Peyer's patch (tissue), 4 donors: ENCODE measurements at regions not wholly inside any gene's neighbourhood (a gene's known extent, or its start where the extent isn't known, plus 50 kb on each side); places are given as distances from the start of the nearest gene placed in this dataset.

ENCODE experiments used
- DNase-seq, 3 donors: peaks; one replicate each; pipeline ENCODE4 v3.0.0-alpha.2; 2017 to 2019
- H3K27ac ChIP-seq, 4 donors: fragments of 200-600 bp; sonication (generic); one replicate each; pipeline ENCODE4 v1.5.1; 2016 to 2019
- H3K27me3 ChIP-seq, 2 donors: fragments of 200-600 bp; sonication (generic); one replicate each; pipeline ENCODE4 v1.5.1; 2019
- H3K36me3 ChIP-seq, 3 donors: fragments of 200-600 bp; sonication (generic); one replicate each; pipeline ENCODE4 v1.5.1; 2016 to 2019
- H3K4me1 ChIP-seq, 4 donors: fragments of 200-600 bp; sonication (generic); one replicate each; pipeline ENCODE4 v1.5.1; 2016 to 2019
- H3K4me3 ChIP-seq, 4 donors: fragments of 200-600 bp; sonication (generic); 1 replicate in 3 of 4; 2 replicates in 1 of 4; pipeline ENCODE4 v1.5.1; 2016 to 2019; ENCODE audit warnings: mild to moderate bottlenecking in 1 of 4
- H3K9me3 ChIP-seq, 4 donors: fragments of 200-600 bp; sonication (generic); one replicate each; pipeline ENCODE4 v1.5.1; 2016 to 2019; ENCODE audit warnings: mild to moderate bottlenecking in 1 of 4
- POLR2A ChIP-seq, 2 donors: fragments of 450-650 bp; IDR thresholded peaks; one replicate each; pipeline ENCODE4 v1.5.1; 2017; ENCODE audit warnings: antibody characterized with exemption in 2 of 2, mild to moderate bottlenecking in 2 of 2, moderate library complexity in 2 of 2
- TF ChIP-seq, protein P1 (sequence below), 6 experiments: fragments of 450-650 bp in 4 of 6; fragments of 200-600 bp in 2 of 6; sonication (generic) in 1 of 6; IDR thresholded peaks; one replicate each; pipeline ENCODE4 v1.5.1; 2017 to 2019; ENCODE audit warnings: antibody characterized with exemption in 6 of 6, mild to moderate bottlenecking in 3 of 6, moderate library complexity in 1 of 6

DNA sequence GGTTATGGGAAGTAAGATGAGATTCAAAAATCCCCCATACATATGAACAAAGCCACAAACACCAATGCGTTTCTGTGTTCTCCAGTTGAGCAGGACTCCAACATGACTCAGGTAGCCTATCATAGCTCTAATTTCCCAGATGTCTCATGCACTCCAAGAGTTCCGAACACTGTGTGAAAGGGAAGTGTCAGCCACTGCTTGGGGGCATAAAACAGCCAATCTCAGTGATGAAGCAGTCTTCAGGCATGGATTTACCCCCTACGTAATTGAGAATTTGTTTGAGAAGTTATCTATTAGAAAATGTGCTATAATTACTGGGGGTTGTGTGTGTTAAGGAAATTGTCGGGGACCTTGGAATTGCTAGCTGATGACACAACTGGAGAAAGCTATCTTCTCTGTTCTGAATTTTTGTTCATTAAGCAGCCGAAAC lies 153.9 kb upstream of the AVPR1A start:
- no peaks in the 10 kb centered on the region for H3K4me1 ChIP-seq
- no peak overlapping the region for H3K27ac ChIP-seq
- DNase-seq = no peak
- no peaks in the 10 kb centered on the region for H3K9me3 ChIP-seq
- no peak overlapping the region for H3K4me3 ChIP-seq
- TF ChIP-seq POLR2A (IDR thresholded peaks at IDR 0.05) = no peak
- H3K27me3 ChIP-seq = no peaks in the 10 kb centered on the region
- H3K36me3 ChIP-seq = no peaks in the 10 kb centered on the region

DNA sequence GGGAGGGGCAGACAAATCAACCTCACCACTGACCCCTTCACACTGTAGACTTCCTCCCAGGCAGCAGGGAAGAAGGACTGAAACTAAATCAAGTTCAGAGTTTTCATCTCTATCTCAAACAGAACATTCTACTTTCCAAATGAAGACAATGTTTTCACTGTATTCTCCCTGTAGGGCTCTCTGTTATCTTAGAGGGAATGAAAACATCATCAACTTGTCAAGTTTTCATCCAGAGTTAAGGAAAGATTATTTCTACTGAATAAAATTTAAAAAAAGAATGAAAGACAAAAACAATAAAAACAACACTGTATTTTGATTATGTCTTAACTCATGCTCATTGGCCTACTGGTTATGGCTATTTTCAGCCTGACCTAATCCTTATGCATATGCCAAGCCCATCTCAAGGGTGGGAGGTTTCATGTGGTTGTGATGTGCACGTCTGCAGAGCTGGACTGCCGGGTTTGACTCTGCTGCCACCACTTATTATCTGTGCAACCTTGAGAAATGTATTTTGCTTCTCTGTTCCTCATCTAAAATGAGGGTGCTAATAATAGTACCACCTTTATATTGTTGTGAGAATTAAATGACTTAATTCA lies 152.0 kb upstream of the AVPR1A start:
- DNase-seq = no peak
- no peaks in the 10 kb centered on the region for H3K9me3 ChIP-seq
- H3K27ac ChIP-seq = no peak overlapping the region
- H3K36me3 ChIP-seq = no peaks in the 10 kb centered on the region
- TF ChIP-seq, protein P1, sequence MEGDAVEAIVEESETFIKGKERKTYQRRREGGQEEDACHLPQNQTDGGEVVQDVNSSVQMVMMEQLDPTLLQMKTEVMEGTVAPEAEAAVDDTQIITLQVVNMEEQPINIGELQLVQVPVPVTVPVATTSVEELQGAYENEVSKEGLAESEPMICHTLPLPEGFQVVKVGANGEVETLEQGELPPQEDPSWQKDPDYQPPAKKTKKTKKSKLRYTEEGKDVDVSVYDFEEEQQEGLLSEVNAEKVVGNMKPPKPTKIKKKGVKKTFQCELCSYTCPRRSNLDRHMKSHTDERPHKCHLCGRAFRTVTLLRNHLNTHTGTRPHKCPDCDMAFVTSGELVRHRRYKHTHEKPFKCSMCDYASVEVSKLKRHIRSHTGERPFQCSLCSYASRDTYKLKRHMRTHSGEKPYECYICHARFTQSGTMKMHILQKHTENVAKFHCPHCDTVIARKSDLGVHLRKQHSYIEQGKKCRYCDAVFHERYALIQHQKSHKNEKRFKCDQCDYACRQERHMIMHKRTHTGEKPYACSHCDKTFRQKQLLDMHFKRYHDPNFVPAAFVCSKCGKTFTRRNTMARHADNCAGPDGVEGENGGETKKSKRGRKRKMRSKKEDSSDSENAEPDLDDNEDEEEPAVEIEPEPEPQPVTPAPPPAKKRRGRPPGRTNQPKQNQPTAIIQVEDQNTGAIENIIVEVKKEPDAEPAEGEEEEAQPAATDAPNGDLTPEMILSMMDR (IDR thresholded peaks at IDR 0.05) = no peak
- TF ChIP-seq POLR2A (IDR thresholded peaks at IDR 0.05) = no peak
- H3K27me3 ChIP-seq = no peaks in the 10 kb centered on the region
- H3K4me3 ChIP-seq = no peak overlapping the region
- H3K4me1 ChIP-seq = no peaks in the 10 kb centered on the region

DNA sequence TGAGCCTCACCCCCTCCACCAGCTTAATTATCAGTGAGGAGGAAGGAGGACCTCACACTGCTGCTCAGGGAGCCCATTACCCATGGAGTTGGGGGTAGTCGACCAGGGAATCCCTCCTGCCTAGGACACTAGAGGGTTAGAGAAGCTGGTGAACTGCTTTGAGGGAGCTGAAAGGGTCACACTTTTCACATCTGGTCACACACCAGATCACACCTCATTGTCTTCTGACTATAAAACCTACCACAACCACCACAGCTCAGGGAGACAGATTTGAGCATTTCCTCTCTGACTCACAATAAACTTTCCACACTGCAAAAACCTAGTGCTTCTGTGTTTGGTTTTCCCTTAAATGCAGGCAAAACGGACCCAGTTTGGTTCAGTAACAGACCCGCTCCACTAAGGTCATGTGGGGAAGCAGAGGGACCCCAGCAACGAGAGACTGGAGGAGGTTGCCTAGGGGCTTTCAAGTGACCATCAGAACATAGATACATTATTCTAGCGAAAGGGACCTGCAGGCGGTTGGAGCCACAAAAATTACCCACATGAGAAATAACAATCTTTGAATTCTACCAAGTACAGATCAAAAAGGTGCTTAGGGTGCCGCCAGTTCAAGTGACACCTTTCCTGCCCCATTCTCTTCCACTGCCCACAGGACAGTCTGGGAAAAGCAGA lies 151.4 kb upstream of the AVPR1A start:
- Histone ChIP-seq H3K27me3 (no peaks in the 10 kb centered on the region), H3K9me3 (no peaks in the 10 kb centered on the region), H3K4me1 (no peaks in the 10 kb centered on the region), H3K36me3 (no peaks in the 10 kb centered on the region), H3K27ac (no peak overlapping the region), H3K4me3 (no peak overlapping the region)
- DNase-seq = no peak
- TF ChIP-seq, protein P1 (IDR thresholded peaks at IDR 0.05) = no peak
- no peak for TF ChIP-seq POLR2A (IDR thresholded peaks at IDR 0.05)

DNA sequence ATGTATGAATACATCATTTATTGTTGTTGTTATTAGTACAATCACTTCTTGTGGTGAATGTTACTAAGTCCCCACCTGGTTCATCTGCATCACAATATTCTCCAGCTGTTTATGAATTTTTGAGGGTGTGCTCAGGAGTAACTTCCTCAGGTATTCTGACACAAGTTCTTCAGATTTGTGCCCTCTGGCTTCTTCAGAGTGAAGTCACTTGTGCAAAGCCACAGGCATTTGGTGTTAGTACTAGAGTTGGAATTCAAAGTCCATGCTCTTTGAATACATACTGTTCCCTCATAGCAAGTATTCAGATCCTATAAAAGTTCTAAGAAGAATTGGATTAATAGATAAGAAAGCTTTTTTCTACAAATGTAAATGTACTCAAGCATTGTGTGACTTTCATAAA lies 150.3 kb upstream of the AVPR1A start:
- Histone ChIP-seq H3K4me1 (no peaks in the 10 kb centered on the region), H3K27me3 (no peaks in the 10 kb centered on the region), H3K27ac (no peak overlapping the region), H3K4me3 (no peak overlapping the region), H3K36me3 (no peaks in the 10 kb centered on the region), H3K9me3 (no peaks in the 10 kb centered on the region)
- TF ChIP-seq POLR2A (IDR thresholded peaks at IDR 0.05) = no peak
- TF ChIP-seq, protein P1 (IDR thresholded peaks at IDR 0.05) = no peak
- no peak for DNase-seq

DNA sequence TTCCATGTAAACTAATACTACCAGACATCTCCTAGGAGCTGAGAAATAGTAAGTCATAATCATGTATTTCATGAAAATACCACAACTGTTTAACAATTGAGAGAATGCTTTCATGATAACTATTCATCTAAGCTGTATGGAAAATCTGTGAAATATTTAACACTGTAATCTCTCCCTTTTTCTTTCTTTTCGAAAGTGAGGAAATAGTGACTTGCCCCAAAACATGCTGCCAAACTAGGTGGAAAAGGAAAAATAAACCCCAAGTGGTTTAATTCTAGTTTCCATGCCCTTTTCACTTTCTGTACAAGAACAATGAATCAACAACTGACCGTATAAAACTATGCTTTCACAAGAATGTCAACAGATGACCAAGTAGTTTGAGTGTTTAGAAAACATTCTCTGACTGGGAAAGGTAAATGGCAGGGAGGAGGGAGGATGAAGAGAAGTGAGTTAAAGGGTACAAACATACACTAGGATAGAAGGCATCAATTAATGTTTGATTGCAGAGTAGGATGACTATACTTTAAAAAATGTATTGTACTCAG lies 147.5 kb upstream of the AVPR1A start:
- no peaks in the 10 kb centered on the region for H3K4me1 ChIP-seq

DNA sequence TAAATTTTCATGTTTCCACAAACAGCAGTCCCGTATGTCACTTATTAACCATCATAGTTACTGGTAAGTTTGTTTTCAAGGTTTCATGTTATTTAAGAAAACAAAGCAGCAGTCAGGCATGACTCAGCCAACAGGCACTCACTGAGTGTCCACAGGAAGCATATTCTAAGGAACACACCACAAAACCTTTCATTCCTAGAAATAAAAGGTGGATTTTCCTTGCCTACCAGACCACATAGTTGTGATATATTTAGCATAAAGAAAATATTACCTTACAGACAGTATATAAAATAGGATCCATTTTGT lies 143.3 kb upstream of the AVPR1A start:
- TF ChIP-seq POLR2A (IDR thresholded peaks at IDR 0.05) = no peak
- TF ChIP-seq, protein P1 (IDR thresholded peaks at IDR 0.05) = no peak
- no peaks in the 10 kb centered on the region for H3K9me3 ChIP-seq
- H3K36me3 ChIP-seq = no peaks in the 10 kb centered on the region
- no peak overlapping the region for H3K27ac ChIP-seq
- H3K27me3 ChIP-seq = no peaks in the 10 kb centered on the region
- DNase-seq = no peak
- no peak overlapping the region for H3K4me3 ChIP-seq
- no peaks in the 10 kb centered on the region for H3K4me1 ChIP-seq

More for the DNA sequence above, 147.5 kb upstream of the AVPR1A start:
- Histone ChIP-seq H3K36me3 (no peaks in the 10 kb centered on the region), H3K27me3 (no peaks in the 10 kb centered on the region), H3K4me3 (no peak overlapping the region), H3K9me3 (no peaks in the 10 kb centered on the region), H3K27ac (no peak overlapping the region)
- DNase-seq = no peak
- no peak for TF ChIP-seq POLR2A (IDR thresholded peaks at IDR 0.05)
- TF ChIP-seq, protein P1 (IDR thresholded peaks at IDR 0.05) = no peak
